Ovary (tissue), 3 donors: ENCODE measurements at regions not wholly inside any gene's neighbourhood (a gene's known extent, or its start where the extent isn't known, plus 50 kb on each side); places are given as distances from the start of the nearest gene placed in this dataset.

Source experiments
- CTCF ChIP-seq, 3 donors: fragments of 450-650 bp in 2 of 3; fragments of 200-600 bp in 1 of 3; IDR thresholded peaks; one replicate each; pipeline versions ENCODE4 v1.5.1 to v1.8.0; 2016 to 2022; ENCODE audit warnings: antibody characterized with exemption in 3 of 3, mild to moderate bottlenecking in 1 of 3
- POLR2A ChIP-seq: fragments of 450-650 bp; IDR thresholded peaks from one replicate; pipeline ENCODE4 v1.6.1; 2017; ENCODE audit warnings: antibody characterized with exemption, mild to moderate bottlenecking, moderate library complexity
- donor health status: DM: no; HTN: no; CAD: no.

- TF ChIP-seq CTCF (IDR thresholded peaks at IDR 0.05) (no peak), POLR2A (no peak)
Observed at GRCh38 chr1:213751064-213751397, 236.7 kb upstream of the PROX1 start.
